Left lung (tissue), 4 donors: ENCODE measurements at regions not wholly inside any gene's neighbourhood (a gene's known extent, or its start where the extent isn't known, plus 50 kb on each side); places are given as distances from the start of the nearest gene placed in this dataset.

Source experiments
- ATAC-seq: fragments of 200-7000 bp; cut with Tn5 transposase; one replicate; pipeline ENCODE4 v1.9.1; 2020; ENCODE audit warnings: moderate library complexity
- DNase-seq, 4 donors: peaks; one replicate each; pipeline ENCODE4 v3.0.0-alpha.2; 2013 to 2020
- H3K27ac ChIP-seq, 2 donors: fragments of 200-600 bp; sonication (generic) in 1 of 2; one replicate each; pipeline versions ENCODE4 v1.5.0 to v1.8.0; 2020 to 2021
- H3K27me3 ChIP-seq, 2 donors: fragments of 200-600 bp; sonication (generic) in 1 of 2; one replicate each; pipeline versions ENCODE4 v1.5.0 to v1.8.0; 2020 to 2021
- H3K36me3 ChIP-seq, 2 donors: fragments of 200-600 bp; sonication (generic) in 1 of 2; one replicate each; pipeline versions ENCODE4 v1.5.0 to v1.8.0; 2020 to 2021
- H3K4me1 ChIP-seq, 2 donors: fragments of 200-600 bp; one replicate each; pipeline ENCODE4 v1.8.0; 2021
- H3K4me3 ChIP-seq, 2 donors: fragments of 200-600 bp; sonication (generic) in 1 of 2; one replicate each; pipeline versions ENCODE4 v1.5.0 to v1.8.0; 2020 to 2021; ENCODE audit warnings: mild to moderate bottlenecking in 1 of 2
- H3K9me3 ChIP-seq, 2 donors: fragments of 200-600 bp; sonication (generic) in 1 of 2; one replicate each; pipeline versions ENCODE4 v1.5.0 to v1.8.0; 2020 to 2021
- intact Hi-C, 2 donors: fragments of 100-400 bp; cut with DNase I; formaldehyde crosslinking; loops; one replicate each; pipeline versions ENCODE4 v1.11.2 to v1.14.2; 2022
- TF ChIP-seq, protein P1 (sequence below), 2 donors: fragments of 200-600 bp; sonication (generic) in 1 of 2; IDR thresholded peaks; one replicate each; pipeline versions ENCODE4 v1.5.0 to v1.8.0; 2021; ENCODE audit warnings: antibody characterized with exemption in 2 of 2
- donor health status: DM: no; HTN: yes; CAD: no.
- donor health status: DM: no; HTN: no; CAD: no.

DNA sequence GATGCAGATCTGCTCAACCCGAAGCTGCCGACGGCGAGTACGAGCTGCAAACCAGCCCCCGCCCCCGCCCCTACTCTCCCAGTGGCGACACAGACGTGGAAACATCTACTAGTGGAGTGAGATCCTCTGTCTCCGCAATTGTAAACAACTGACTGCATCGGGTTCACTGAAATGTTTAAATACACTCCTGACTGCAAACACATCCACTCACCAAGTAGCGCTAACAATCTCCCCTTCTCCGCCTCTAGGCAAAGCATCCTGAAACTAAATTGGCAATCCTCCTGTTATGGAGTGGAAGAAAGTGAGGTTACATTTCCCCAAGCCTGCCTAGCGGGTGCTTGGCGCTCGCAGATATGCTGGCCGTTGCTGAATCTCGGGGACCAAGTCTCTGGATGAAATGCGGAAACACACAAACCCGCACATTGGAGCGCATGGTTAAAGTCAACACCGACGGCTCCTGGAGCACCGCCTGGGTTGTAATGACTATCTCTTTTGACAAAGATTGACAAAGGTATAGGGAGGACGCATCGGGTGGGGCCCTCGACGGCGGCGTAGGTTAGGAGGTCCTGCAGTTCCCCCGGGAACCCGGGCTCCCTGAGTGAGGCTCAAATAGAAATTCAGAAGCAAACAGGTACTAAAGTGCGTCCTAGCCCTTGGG is 117.0 kb upstream of the TEX13C start:
- H3K4me3 ChIP-seq, result peak overlapping the region in 1 of 2 donors; percentile 37
- no peaks in the 10 kb centered on the region for H3K36me3 ChIP-seq
- intact Hi-C loops, result no loop called here
- H3K4me1 ChIP-seq, result peaks cover 0 to 5% of the 10 kb centered on the region in 2 donors
- H3K9me3 ChIP-seq, result no peaks in the 10 kb centered on the region
- no peak overlapping the region for H3K27ac ChIP-seq
- ATAC-seq (no peak), DNase-seq (peak in 1 of 4 donors; percentile 0)
- peaks cover 26 to 71% of the 10 kb centered on the region in 2 donors for H3K27me3 ChIP-seq
- TF ChIP-seq, protein P1, sequence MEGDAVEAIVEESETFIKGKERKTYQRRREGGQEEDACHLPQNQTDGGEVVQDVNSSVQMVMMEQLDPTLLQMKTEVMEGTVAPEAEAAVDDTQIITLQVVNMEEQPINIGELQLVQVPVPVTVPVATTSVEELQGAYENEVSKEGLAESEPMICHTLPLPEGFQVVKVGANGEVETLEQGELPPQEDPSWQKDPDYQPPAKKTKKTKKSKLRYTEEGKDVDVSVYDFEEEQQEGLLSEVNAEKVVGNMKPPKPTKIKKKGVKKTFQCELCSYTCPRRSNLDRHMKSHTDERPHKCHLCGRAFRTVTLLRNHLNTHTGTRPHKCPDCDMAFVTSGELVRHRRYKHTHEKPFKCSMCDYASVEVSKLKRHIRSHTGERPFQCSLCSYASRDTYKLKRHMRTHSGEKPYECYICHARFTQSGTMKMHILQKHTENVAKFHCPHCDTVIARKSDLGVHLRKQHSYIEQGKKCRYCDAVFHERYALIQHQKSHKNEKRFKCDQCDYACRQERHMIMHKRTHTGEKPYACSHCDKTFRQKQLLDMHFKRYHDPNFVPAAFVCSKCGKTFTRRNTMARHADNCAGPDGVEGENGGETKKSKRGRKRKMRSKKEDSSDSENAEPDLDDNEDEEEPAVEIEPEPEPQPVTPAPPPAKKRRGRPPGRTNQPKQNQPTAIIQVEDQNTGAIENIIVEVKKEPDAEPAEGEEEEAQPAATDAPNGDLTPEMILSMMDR (IDR thresholded peaks at IDR 0.05), result no peak

DNA sequence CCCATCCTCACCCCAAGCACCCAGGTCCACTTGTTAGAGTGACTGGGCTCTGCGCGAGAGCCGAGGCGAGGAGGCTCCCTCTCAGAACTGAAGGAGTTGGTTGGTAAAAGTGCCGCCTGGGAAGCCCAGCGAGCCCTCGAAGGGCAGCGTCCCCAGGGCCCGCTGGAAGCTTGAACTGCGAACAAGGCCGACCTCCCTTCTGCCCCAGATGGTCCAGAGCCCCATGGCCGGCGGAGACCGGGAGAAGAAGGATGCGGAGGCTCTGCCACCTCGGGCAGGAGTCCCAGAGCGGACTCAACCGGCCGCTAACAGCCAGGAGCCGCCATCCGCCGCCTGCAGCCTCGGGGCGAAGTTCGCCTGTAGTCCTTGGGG is 116.3 kb upstream of the TEX13C start:
- no peak overlapping the region for H3K27ac ChIP-seq
- peaks cover 26 to 71% of the 10 kb centered on the region in 2 donors for H3K27me3 ChIP-seq
- H3K4me1 ChIP-seq, result peaks cover 0 to 5% of the 10 kb centered on the region in 2 donors
- TF ChIP-seq, protein P1 (IDR thresholded peaks at IDR 0.05), result no peak
- intact Hi-C loops, result no loop called here
- DNase-seq (peak in 2 of 4 donors; percentile 8 to 76), ATAC-seq (peak; percentile 7)
- H3K4me3 ChIP-seq, result peak overlapping the region; percentile 7 to 37
- H3K9me3 ChIP-seq, result no peaks in the 10 kb centered on the region
- no peaks in the 10 kb centered on the region for H3K36me3 ChIP-seq

DNA sequence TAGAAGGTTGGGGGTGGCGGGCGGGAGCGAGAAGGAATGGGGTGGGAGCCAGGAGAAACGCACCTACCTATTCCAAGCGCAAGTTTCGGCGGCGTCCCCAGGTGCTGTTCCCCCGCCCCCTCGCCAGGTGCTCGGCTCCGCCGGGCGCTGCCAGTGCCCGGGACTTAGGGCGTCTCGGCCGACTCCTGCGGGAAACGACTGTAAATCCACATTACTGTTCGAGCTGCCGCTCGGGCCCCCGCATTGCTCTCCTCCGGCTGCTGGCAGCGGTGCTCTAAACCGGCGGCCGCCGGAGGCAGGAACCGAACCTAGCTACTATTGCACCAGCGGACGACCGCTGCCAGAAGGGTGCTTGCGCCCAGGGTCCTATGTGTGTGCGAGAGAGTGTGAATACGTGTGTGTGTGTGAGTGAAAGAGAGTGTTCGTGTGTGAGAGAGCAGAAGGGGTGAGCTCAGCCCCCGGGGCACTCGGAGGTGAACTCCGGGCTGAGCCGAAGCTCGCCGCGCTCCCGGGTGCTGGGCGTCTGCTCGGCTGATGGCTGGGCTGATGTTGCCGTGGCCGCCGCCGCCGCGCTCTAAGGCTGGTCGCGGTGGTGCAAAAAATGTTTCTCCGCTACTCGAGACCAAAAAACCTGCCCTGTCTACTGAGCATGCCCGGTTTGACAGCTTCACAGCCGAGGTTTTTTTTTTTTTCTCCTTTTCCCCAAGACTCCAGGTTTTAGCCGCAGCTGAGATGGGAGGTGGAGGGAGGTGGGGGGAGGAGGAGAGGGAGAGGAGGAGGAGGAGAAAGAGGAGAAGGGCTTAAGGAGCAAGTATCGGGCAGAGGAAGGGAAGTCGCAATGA is 115.7 kb upstream of the TEX13C start:
- peak; percentile 56 for ATAC-seq
- H3K27ac ChIP-seq, result no peak overlapping the region

DNA sequence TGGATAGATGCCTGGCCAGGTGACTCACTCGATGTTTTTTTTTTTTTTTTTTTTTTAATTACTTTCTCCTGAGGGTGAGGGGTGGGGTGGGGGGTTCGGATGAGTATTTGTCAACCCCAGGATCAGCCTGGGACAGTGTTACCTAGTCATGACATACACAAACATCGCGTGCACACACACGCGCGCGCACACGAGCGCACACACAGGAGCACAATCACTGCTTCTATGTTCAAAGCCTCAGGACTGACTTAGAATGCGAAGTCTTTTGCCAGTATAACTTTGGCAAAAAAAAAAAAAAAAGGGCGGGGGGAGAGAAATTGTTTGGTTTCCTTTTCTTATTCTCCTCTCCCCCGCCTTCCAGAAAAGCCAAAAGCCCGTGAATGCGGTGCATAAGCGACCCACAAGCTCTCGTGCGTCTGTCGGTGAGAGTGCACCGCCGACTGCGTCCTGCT is 115.0 kb upstream of the TEX13C start:
- TF ChIP-seq, protein P1 (IDR thresholded peaks at IDR 0.05), result no peak
- no peaks in the 10 kb centered on the region for H3K9me3 ChIP-seq
- peak in 1 of 4 donors; percentile 0 for DNase-seq
- H3K27ac ChIP-seq, result peak overlapping the region in 1 of 2 donors; percentile 42
- H3K36me3 ChIP-seq, result no peaks in the 10 kb centered on the region
- H3K4me3 ChIP-seq, result peak overlapping the region; percentile 9 to 37
- intact Hi-C loops, result no loop called here
- H3K4me1 ChIP-seq, result peaks cover 0 to 5% of the 10 kb centered on the region in 2 donors
- H3K27me3 ChIP-seq, result peaks cover 26 to 71% of the 10 kb centered on the region in 2 donors
- no peak for ATAC-seq

More for the DNA sequence above, 115.7 kb upstream of the TEX13C start:
- DNase-seq, result peak in 2 of 4 donors; percentile 12 to 82
- peaks cover 26 to 71% of the 10 kb centered on the region in 2 donors for H3K27me3 ChIP-seq
- H3K4me1 ChIP-seq, result peaks cover 0 to 5% of the 10 kb centered on the region in 2 donors
- TF ChIP-seq, protein P1 (IDR thresholded peaks at IDR 0.05), result no peak
- no peaks in the 10 kb centered on the region for H3K9me3 ChIP-seq
- H3K36me3 ChIP-seq, result no peaks in the 10 kb centered on the region
- intact Hi-C loops, result no loop called here
- peak overlapping the region; percentile 7 to 37 for H3K4me3 ChIP-seq
